HG03565 (cell line): ENCODE measurements at regions not wholly inside any gene's neighbourhood (a gene's known extent, or its start where the extent isn't known, plus 50 kb on each side); places are given as distances from the start of the nearest gene placed in this dataset.
"Not testable (repeated sequence)": the region's sequence is repeated elsewhere in the genome, so short reads cannot be mapped to it uniquely, and the experiment has no call there.

Experiments used
- ATAC-seq: cut with Tn5 transposase; IDR thresholded peaks from one replicate; pipeline ENCODE4 v1.9.1; 2021; ENCODE audit warnings: mild to moderate bottlenecking, moderate library complexity; ENCODE audit not compliant: unreplicated experiment

GRCh38 chr3:48101301-48101650, 85.1 kb upstream of the MAP4 start:
- ATAC-seq: not testable (repeated sequence)

- ATAC-seq: no peak
Measured at GRCh38 chr3:48092270-48092669, 76.1 kb upstream of the MAP4 start.

GRCh38 chr3:48090166-48090939, 74.1 kb upstream of the MAP4 start:
- no peak for ATAC-seq

GRCh38 chr3:48088749-48089466, 72.7 kb upstream of the MAP4 start:
- ATAC-seq: peak; percentile 79

- no peak for ATAC-seq
Measured at GRCh38 chr3:48088056-48088748, 72.0 kb upstream of the MAP4 start.

GRCh38 chr3:48086705-48087104, 70.5 kb upstream of the MAP4 start:
- ATAC-seq: no peak

DNA sequence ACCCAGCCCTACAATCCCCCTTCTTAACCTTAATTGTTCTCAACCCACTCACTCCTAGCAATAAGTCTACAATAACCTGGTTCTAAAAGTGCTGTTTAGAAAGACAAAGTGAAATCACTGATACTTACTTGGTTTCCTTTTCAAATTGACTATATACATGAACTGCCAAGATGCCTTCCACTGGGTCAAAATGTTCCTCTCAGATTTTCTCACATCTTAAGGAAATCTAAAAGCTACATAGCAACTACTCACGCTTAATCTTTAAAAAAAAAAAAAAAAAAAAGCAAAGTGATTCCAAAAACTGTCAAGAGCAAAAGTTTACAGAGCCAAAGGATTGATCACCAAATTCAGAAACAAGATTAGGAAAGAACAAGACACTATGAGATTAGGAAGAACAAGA, 68.7 kb upstream of the MAP4 start:
- no peak for ATAC-seq

DNA sequence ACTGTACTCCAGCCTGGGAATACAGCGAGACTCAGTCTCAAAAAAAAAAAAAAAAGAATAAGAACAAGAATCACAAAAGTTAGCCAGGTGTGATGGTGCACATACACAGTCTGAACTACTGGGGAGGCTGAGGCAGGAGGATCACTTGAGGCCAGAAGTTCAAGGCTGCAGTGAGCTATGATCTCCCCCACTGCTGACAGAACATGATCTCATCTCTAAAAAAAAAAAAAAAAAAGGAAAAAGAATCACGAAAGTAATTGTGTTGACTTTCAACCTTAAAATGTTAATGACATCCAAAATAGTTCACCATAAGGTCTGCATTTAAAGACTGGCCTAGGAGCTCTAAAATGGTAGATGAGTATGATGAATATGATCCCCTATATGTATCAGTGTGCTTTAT, 68.0 kb upstream of the MAP4 start:
- ATAC-seq: no peak

GRCh38 chr3:48082580-48083184, 66.5 kb upstream of the MAP4 start:
- no peak for ATAC-seq

DNA sequence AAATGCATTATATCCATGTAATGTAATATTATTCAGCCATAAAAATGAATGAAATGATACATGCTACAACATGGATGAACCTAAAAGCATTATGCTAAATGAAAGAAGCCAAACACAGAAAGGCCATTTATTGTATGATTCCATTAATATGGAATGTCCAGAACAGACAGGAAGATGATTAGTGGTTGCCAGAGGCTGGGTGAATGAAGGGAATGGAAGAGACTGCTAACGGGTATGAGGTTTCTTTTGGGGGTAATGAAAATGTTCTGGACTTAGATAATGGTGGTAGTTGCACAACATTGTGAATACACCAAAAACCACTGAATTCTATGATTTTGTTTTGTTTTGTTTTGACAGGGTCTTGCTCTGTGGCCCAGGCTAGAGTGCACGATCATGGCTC, 61.6 kb upstream of the MAP4 start:
- no peak for ATAC-seq

DNA sequence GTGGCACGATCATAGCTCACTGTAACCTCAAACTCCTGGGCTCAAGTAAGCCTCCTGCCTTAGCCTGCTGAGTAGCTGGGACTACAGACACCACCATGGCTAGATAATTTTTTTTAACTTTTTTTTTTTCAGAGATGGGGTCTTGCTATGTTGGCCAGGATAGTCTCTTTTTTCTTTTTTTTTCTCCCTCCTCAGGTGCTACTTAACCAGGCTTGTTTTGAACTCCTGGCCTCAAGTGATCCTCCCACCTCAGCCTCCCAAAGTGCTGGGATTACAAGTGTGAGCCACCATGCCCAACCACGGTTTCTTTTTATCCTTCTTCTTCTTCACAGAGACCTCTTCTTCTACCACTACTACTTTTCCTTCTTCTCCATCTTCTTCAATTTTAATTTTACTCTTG, 53.8 kb upstream of the MAP4 start:
- ATAC-seq: no peak

GRCh38 chr3:48069339-48069738, 53.1 kb upstream of the MAP4 start:
- ATAC-seq: no peak

DNA sequence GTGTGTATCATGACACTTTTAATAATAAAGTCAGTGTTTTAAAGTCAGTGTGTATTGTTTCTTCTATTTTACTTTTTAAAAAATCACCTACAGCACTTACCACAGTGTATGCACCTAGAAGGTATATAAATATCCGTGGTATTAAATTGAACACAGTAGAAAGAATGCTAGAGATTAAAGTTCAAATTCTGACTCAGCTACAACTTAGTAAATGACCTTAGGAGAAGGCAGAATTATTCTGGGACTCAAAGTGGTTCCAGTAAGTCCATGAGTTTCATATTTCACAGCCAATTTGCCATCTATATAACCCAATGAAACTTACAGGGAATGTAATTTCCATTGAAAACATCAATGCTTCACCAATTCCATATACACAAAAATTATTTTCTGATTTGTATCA, 52.7 kb upstream of the MAP4 start:
- no peak for ATAC-seq

DNA sequence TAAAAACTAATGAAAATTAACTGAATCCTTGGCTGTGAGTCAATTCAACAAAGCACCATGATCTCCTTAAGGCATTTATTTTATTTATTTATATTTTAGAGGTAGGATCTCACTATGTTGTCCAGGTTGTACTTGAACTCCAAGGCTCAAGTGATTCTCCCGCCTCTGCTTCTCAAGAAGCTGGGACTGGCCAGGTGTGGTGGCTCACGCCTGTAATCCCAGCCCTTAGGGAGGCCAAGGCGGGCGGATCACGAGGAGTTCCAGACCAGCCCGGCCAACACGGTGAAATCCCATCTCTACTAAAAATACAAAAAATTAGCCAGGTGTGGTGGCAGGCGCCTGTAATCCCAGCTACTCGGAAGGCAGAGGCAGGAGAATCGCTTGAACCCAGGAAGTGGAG, 52.1 kb upstream of the MAP4 start:
- not testable (repeated sequence) for ATAC-seq

DNA sequence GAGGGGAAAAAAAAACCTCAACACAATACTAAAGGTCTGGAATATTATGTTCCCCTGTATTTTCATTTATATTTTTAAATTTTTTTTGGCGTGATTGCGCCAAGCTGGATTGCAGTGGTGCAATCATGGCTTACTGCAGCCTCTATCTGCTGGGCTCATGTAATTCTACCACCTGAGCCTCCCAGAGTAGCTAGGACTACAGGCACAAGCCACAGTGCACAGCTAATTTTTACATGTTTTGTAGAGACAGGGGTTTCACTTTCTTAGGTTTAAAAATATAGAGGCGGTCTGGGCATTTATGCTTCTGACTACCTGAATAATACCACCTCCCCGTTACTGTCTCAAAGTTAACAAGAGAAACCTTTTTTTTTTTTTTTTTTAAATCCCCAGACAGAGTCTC, 51.1 kb upstream of the MAP4 start:
- ATAC-seq: no peak
